ENCODE measurements at regions not wholly inside any gene's neighbourhood (a gene's known extent, or its start where the extent isn't known, plus 50 kb on each side); places are given as distances from the start of the nearest gene placed in this dataset.
"Not testable (repeated sequence)": the region's sequence is repeated elsewhere in the genome, so short reads cannot be mapped to it uniquely, and the experiment has no call there.

GRCh38 chr6:98044151-98044561, 761.1 kb upstream of the MMS22L start:
- DNase-seq = no peak

- no peak for DNase-seq
Measured at GRCh38 chr6:98044791-98045470, 761.9 kb upstream of the MMS22L start.

DNA sequence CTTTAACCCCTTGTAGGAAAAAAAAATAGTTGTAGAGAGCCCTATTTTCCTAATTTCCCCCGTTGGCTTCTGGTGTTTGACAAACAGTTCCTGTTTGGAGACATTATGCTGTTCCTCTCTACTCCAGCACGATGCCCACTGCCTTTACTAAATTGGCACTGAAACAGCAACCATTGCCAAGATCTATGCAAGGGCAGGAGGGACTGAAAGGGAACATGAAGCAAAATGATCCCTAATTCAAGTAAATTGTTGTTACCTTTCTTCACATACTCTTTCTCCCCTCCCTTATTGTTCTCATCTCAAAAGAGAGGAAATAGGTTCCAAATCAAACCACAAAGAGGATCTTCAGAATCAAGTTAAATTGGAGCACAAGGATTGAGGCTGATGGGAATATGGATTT, 764.1 kb upstream of the MMS22L start:
- DNase-seq = no peak

DNA sequence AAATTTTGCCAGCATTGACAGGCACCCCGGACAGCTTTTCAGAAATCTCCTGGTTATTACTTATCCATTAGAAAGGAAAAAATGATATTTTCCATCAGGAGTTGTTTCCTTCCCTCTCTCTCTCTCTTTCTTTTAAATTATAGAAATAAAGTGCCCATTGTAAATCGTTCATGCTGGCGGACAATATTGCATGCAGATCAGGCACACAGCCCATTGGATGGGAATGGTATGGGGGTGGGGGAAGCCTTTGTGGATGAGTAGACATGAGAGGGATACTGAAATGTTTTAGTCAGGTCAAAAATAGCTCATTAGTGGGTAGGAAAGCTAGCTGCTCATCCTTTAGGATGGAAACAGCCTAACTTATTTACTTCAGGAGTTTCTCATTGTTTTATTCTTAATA, 764.9 kb upstream of the MMS22L start:
- DNase-seq = no peak

DNA sequence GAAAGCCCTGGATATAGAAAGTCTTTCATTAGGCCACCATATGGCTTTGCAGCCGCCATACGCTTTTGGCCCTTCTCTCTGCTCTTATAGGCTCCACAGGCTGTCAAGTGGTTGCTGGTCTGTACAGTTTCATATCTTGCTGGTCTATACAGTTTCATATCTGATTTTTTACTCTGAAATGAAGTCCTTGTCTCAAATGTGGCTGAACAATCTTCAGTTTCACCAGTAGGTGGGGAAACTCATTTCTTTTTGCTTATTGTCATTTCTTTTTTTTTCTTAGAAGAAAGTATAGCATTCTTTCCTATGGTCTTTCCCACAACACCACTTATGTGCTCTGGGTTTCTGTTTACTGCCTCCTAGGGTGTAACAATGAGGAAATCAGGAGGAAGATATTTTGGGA, 771.4 kb upstream of the MMS22L start:
- DNase-seq = no peak

DNA sequence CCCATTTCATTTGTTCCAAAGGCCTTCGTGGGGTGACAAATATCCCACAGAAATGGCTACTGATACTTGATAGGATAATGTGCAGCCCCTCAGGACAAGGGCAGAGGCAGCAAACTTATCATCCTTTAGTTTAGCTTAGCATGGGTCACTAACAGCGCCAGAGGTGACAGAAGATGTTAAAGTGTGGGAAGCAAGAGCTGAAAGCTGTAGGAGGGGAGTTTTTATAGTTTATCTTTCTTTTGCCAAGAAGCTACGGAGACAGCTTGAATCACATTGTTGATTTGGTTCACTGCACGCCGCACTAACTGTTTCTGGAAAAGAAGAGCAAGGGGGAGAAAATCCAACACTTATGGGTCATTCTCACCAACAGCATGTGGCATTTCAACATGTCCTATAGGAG, 773.9 kb upstream of the MMS22L start:
- no peak for DNase-seq

- no peak for DNase-seq
Measured at GRCh38 chr6:98067375-98067774, 767.0 kb upstream of the POU3F2 start.

- DNase-seq = not testable (repeated sequence)
Measured at GRCh38 chr6:98088537-98088936, 745.8 kb upstream of the POU3F2 start.

DNA sequence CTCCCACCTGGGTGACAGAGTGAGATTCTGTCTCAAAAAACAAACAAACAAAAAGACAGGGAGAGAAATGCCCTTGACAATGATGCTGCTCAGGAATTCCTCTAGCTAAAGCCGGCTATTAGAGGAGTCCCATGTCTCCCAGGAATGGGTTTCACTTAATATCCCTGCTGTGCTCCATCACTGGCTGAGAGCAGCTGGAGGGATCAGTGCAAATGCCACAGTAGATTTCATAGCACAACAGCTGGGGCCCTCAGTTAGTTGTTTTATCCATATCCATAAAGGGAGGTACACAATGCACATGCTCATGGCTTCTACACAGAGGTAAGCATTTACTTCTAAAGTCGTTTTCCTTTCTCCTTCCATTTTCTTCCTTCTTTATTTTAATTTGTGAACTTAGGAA, 742.0 kb upstream of the POU3F2 start:
- DNase-seq = no peak

GRCh38 chr6:98094696-98095095, 739.7 kb upstream of the POU3F2 start:
- DNase-seq = no peak

DNA sequence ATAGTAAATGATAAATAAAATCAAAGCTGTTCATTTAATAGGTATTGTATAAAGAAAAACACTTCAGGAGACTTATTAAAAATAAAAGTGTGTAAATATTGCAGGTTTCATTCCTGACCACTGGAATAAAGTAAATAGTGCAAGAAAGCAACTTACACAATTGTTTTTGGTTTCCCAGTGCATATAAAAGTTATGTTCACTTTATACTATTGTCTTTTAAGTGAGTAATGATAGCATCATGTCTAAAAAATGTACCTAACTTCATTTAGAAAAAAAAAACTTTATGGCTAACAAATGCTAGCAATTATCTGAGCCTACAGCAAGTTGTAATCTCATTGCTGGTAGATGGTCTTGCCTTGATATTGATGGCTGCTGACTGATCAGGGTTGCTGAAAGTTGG, 726.6 kb upstream of the POU3F2 start:
- no peak for DNase-seq

DNA sequence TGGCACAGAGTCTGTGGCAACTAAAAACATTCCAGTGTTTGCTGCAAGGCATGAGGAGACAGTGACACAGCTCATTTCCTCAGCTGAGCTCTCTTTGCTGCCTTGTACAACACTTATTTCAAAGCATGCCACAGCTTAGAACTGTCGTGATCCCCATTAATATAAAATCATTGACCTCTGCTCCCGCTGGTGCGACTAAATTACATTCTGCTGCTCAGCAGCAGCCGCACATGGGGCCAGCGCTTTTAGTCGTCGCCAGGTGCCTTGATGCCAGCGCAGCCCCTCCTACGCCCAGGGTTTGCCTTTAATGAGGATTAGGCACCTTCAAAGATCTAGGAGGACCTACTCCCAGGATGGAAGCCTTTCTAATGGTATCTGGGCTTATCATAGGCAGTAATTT, 717.9 kb upstream of the POU3F2 start:
- no peak for DNase-seq

- DNase-seq = no peak
Measured at GRCh38 chr6:98117068-98117467, 717.3 kb upstream of the POU3F2 start.

GRCh38 chr6:98118397-98119045, 715.9 kb upstream of the POU3F2 start:
- DNase-seq = no peak

- no peak for DNase-seq
Measured at GRCh38 chr6:98124171-98124570, 710.2 kb upstream of the POU3F2 start.

GRCh38 chr6:98131290-98131990, 702.9 kb upstream of the POU3F2 start:
- no peak for DNase-seq

GRCh38 chr6:98136333-98136732, 698.0 kb upstream of the POU3F2 start:
- DNase-seq = no peak

DNA sequence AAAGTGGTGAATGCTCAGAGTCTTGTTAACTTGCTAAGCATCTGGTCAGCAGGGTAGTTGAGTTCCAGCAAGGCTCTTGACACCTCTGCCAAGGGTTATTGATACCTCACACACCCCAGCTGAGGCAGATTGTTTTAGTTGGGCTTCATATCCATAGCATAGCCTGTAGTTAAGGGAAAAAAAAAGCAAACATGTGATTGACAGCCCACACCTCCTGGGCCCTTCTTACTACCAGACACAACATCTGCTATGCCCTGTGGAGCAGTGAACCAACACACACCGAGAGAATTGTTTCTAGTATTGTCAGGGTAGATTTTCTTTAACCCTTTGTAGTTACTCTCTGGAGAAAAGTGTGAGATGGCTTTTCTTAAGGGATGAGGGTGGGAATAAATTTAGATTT, 697.0 kb upstream of the POU3F2 start:
- DNase-seq = no peak

DNA sequence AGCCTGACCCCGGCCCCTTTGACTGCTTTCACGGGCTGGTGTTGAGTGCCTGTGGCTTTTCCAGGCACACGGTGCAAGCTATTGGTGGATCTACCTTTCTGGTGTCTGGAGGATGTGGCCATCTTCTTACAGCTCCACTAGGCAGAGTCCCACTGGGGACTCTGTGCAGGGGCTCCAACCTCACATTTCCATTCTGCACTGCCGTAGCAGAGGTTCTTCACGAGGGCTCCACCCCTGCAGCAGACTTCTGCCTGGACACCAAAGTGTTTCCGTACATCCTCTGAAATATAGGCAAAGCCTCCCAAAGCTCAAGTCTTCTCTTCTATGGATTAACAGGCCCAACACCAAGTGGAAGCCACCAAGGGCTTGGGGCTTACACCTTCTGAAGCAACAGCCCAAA, 691.5 kb upstream of the POU3F2 start:
- DNase-seq = no peak

DNA sequence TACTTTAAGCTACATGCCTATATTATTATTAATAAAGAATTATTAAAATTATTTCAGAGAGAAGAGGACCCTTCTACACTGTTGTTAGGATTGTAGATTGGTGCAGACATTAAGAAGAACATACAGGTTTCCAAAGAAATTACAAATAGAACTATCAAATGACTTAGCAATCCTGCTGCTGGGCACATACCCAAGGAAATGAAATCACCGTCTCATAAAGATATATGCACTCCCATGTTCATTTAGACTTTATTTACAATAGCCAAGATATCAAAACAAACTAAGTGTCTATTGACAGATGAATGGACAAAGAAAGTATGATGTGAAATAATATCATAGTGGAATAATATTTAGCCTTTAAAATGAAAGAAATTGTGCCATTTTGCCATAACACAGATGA, 687.7 kb upstream of the POU3F2 start:
- DNase-seq = no peak

GRCh38 chr6:98156580-98156979, 677.8 kb upstream of the POU3F2 start:
- DNase-seq = no peak

GRCh38 chr6:98179606-98180005, 654.8 kb upstream of the POU3F2 start:
- no peak for DNase-seq

GRCh38 chr6:98200084-98200483, 634.3 kb upstream of the POU3F2 start:
- no peak for DNase-seq

DNA sequence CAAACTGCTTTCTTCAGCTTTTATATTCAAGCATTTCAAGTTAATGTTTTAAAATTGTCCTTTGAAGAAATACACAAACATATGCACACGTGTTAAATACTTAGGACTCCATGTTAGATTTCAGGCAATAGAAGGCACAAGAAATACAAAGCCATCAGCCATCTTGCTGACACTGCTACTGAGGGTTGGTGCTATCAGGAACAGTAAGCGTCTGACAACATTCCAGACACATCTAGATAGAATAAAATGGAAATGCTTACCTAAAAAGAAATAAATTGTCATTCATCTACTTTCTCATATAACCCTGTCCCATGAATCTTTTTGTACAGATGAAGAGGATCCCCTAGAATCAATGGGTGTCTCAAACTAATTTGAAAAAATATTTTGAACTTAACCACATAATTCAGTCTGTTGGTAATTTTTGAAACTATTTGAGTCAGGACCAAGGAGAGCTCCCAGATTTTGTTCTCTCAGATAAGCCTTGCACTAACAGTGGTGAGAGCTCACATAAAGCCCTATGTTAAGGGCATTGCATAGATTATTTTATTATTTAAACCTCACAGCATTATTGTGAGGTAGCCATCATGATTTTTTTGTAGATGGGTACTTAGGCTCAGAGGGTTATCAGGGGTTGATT, 631.1 kb upstream of the POU3F2 start:
- no peak for DNase-seq
